Trophoblast cell (in vitro differentiated cells and primary cell): ENCODE measurements at regions not wholly inside any gene's neighbourhood (a gene's known extent, or its start where the extent isn't known, plus 50 kb on each side); places are given as distances from the start of the nearest gene placed in this dataset.

Experiments
- DNase-seq, 2 donors: peaks; one replicate each; pipeline ENCODE4 v3.0.0-alpha.2; 2016
- H2AFZ ChIP-seq: 2 replicates; pipeline ENCODE4 v1.6.1; 2013; ENCODE audit warnings: low read length, moderate library complexity, mild to moderate bottlenecking; ENCODE audit not compliant: insufficient read depth, poor library complexity
- H2AK5ac ChIP-seq: 2 replicates; pipeline ENCODE4 v1.6.1; 2013; ENCODE audit warnings: mild to moderate bottlenecking, low read length
- H2BK120ac ChIP-seq: 2 replicates; pipeline ENCODE4 v1.6.1; 2013; ENCODE audit warnings: low read length, mild to moderate bottlenecking, moderate library complexity; ENCODE audit not compliant: insufficient read depth, poor library complexity
- H2BK12ac ChIP-seq: 2 replicates; pipeline ENCODE4 v1.6.1; 2013; ENCODE audit warnings: mild to moderate bottlenecking, low read length, moderate library complexity
- H2BK5ac ChIP-seq: 2 replicates; pipeline ENCODE4 v1.6.1; 2013; ENCODE audit warnings: low read length, low read depth, moderate library complexity, mild to moderate bottlenecking; ENCODE audit not compliant: poor library complexity
- H3K14ac ChIP-seq: 2 replicates; pipeline ENCODE4 v1.6.1; 2013; ENCODE audit warnings: mild to moderate bottlenecking, low read length
- H3K18ac ChIP-seq: 2 replicates; pipeline ENCODE4 v1.6.1; 2013; ENCODE audit warnings: mild to moderate bottlenecking, low read length
- H3K23ac ChIP-seq: 2 replicates; pipeline ENCODE4 v1.6.1; 2013; ENCODE audit warnings: low read length
- H3K27ac ChIP-seq: 2 replicates; pipeline ENCODE4 v1.5.1; 2013; ENCODE audit warnings: low read depth, mild to moderate bottlenecking, inconsistent platforms, low read length, moderate library complexity
- H3K27me3 ChIP-seq: 2 replicates; pipeline ENCODE4 v1.6.1; 2013; ENCODE audit warnings: inconsistent platforms, mild to moderate bottlenecking, low read length, moderate library complexity; ENCODE audit not compliant: insufficient read depth
- H3K36me3 ChIP-seq, 2 experiments: 1 replicate in 1 of 2; 2 replicates in 1 of 2; pipeline ENCODE4 v1.6.1; 2013; ENCODE audit warnings: low read length in 2 of 2, mild to moderate bottlenecking in 2 of 2, moderate library complexity in 1 of 2; ENCODE audit not compliant: insufficient read depth in 2 of 2, control insufficient read depth in 1 of 2
- H3K4ac ChIP-seq: 2 replicates; pipeline ENCODE4 v1.6.1; 2013; ENCODE audit warnings: low read depth, mild to moderate bottlenecking, low read length, moderate library complexity
- H3K4me1 ChIP-seq, 2 experiments: 1 replicate in 1 of 2; 2 replicates in 1 of 2; pipeline ENCODE4 v1.6.1; 2013; ENCODE audit warnings: low read length in 2 of 2, mild to moderate bottlenecking in 2 of 2, moderate library complexity in 1 of 2; ENCODE audit not compliant: insufficient read depth in 2 of 2, control insufficient read depth in 1 of 2
- H3K4me2 ChIP-seq: 2 replicates; pipeline ENCODE4 v1.6.1; 2013; ENCODE audit warnings: inconsistent platforms, mild to moderate bottlenecking, low read length, moderate library complexity
- H3K4me3 ChIP-seq: 2 replicates; pipeline ENCODE4 v1.5.1; 2013; ENCODE audit warnings: mild to moderate bottlenecking, low read depth, low read length, inconsistent platforms
- H3K79me1 ChIP-seq: one replicate; pipeline ENCODE4 v1.6.1; 2013; ENCODE audit warnings: low read length
- H3K79me2 ChIP-seq: 2 replicates; pipeline ENCODE4 v1.6.1; 2013; ENCODE audit warnings: low read length, mild to moderate bottlenecking; ENCODE audit not compliant: control insufficient read depth, insufficient read depth, poor library complexity
- H3K9ac ChIP-seq: 2 replicates; pipeline ENCODE4 v1.6.1; 2013; ENCODE audit warnings: mild to moderate bottlenecking, low read length
- H3K9me3 ChIP-seq: 2 replicates; pipeline ENCODE4 v1.6.1; 2013; ENCODE audit warnings: low read depth, mild to moderate bottlenecking, control low read depth, inconsistent platforms, low read length; ENCODE audit not compliant: insufficient read depth
- H4K12ac ChIP-seq: 2 replicates; pipeline ENCODE4 v1.6.1; 2013; ENCODE audit warnings: low read depth, mild to moderate bottlenecking, low read length, moderate library complexity
- H4K8ac ChIP-seq: 2 replicates; pipeline ENCODE4 v1.6.1; 2013; ENCODE audit warnings: low read depth, mild to moderate bottlenecking, low read length, moderate library complexity
- H4K91ac ChIP-seq: one replicate; pipeline ENCODE4 v1.6.1; 2013; ENCODE audit warnings: low read depth, mild to moderate bottlenecking, low read length, moderate library complexity
- WGBS: extraction: QIAGEN DNeasy Blood & Tissue Kit; methylation state at CpG from one replicate; pipeline ENCODE4 v1.1.7; 2013; ENCODE audit warnings: missing lambda C conversion rate; ENCODE audit not compliant: insufficient read length, insufficient coverage; ENCODE audit errors: extremely low coverage; 5-methylcytosine and 5-hydroxymethylcytosine counted together

GRCh38 chr1:96355521-96355920 lies 366.1 kb upstream of the PTBP2 start:
- H3K27ac ChIP-seq = no peak overlapping the region
- peaks cover 1% of the 10 kb centered on the region for H3K79me2 ChIP-seq
- no CpG with 5 or more reads among the region's 6 CpGs for WGBS
- H4K12ac ChIP-seq = no peak overlapping the region
- no peak overlapping the region for H3K4me2 ChIP-seq
- no peaks in the 10 kb centered on the region for H3K9me3 ChIP-seq
- no peaks in the 10 kb centered on the region for H3K4me1 ChIP-seq
- H3K79me1 ChIP-seq = no peaks in the 10 kb centered on the region
- no peak overlapping the region for H3K4me3 ChIP-seq
- H2BK12ac ChIP-seq = no peak overlapping the region
- no peak overlapping the region for H3K14ac ChIP-seq
- DNase-seq = no peak
- H2AFZ ChIP-seq = no peak overlapping the region
- no peak overlapping the region for H3K18ac ChIP-seq
- no peak overlapping the region for H4K8ac ChIP-seq
- H2BK120ac ChIP-seq = no peak overlapping the region
- no peak overlapping the region for H3K9ac ChIP-seq
- no peak overlapping the region for H4K91ac ChIP-seq
- H3K23ac ChIP-seq = no peak overlapping the region
- no peak overlapping the region for H2AK5ac ChIP-seq
- no peak overlapping the region for H3K4ac ChIP-seq
- no peaks in the 10 kb centered on the region for H3K36me3 ChIP-seq
- no peaks in the 10 kb centered on the region for H3K27me3 ChIP-seq
- H2BK5ac ChIP-seq = no peak overlapping the region

GRCh38 chr1:96355961-96356360 lies 365.6 kb upstream of the PTBP2 start:
- Histone ChIP-seq H2BK12ac (no peak overlapping the region), H2AFZ (no peak overlapping the region), H3K27ac (no peak overlapping the region), H3K36me3 (no peaks in the 10 kb centered on the region), H4K91ac (no peak overlapping the region), H3K4ac (no peak overlapping the region), H2BK5ac (no peak overlapping the region), H3K9me3 (no peaks in the 10 kb centered on the region), H3K18ac (no peak overlapping the region), H3K23ac (no peak overlapping the region), H3K9ac (no peak overlapping the region), H3K27me3 (no peaks in the 10 kb centered on the region), H2BK120ac (no peak overlapping the region), H2AK5ac (no peak overlapping the region), H3K4me3 (no peak overlapping the region), H3K79me2 (peaks cover 1% of the 10 kb centered on the region), H3K4me2 (no peak overlapping the region), H3K4me1 (no peaks in the 10 kb centered on the region), H4K8ac (no peak overlapping the region), H3K14ac (no peak overlapping the region), H3K79me1 (no peaks in the 10 kb centered on the region), H4K12ac (no peak overlapping the region)
- WGBS = no CpG with 5 or more reads among the region's 2 CpGs
- no peak for DNase-seq

GRCh38 chr1:96357141-96357765 lies 364.3 kb upstream of the PTBP2 start:
- no peak overlapping the region for H3K27ac ChIP-seq
- no peak overlapping the region for H3K9ac ChIP-seq
- no peak overlapping the region for H2AFZ ChIP-seq
- no peaks in the 10 kb centered on the region for H3K36me3 ChIP-seq
- no peaks in the 10 kb centered on the region for H3K4me1 ChIP-seq
- no CpG with 5 or more reads among the region's 2 CpGs for WGBS
- H2BK120ac ChIP-seq = no peak overlapping the region
- no peak overlapping the region for H2BK5ac ChIP-seq
- peaks cover 1% of the 10 kb centered on the region for H3K79me2 ChIP-seq
- no peak overlapping the region for H4K12ac ChIP-seq
- H3K79me1 ChIP-seq = no peaks in the 10 kb centered on the region
- H4K91ac ChIP-seq = no peak overlapping the region
- no peak overlapping the region for H3K4ac ChIP-seq
- no peak overlapping the region for H3K4me2 ChIP-seq
- H2BK12ac ChIP-seq = no peak overlapping the region
- no peaks in the 10 kb centered on the region for H3K9me3 ChIP-seq
- no peaks in the 10 kb centered on the region for H3K27me3 ChIP-seq
- no peak overlapping the region for H4K8ac ChIP-seq
- H3K18ac ChIP-seq = no peak overlapping the region
- no peak overlapping the region for H3K14ac ChIP-seq
- H3K23ac ChIP-seq = no peak overlapping the region
- DNase-seq = no peak
- H3K4me3 ChIP-seq = no peak overlapping the region
- H2AK5ac ChIP-seq = no peak overlapping the region

- Histone ChIP-seq H2BK120ac (no peak overlapping the region), H3K27ac (no peak overlapping the region), H3K79me1 (no peaks in the 10 kb centered on the region), H3K9ac (no peak overlapping the region), H4K12ac (no peak overlapping the region), H3K4me1 (no peaks in the 10 kb centered on the region), H4K8ac (no peak overlapping the region), H2AK5ac (no peak overlapping the region), H3K18ac (no peak overlapping the region), H3K9me3 (no peaks in the 10 kb centered on the region), H3K4me2 (no peak overlapping the region), H3K79me2 (no peaks in the 10 kb centered on the region), H3K14ac (no peak overlapping the region), H3K27me3 (no peaks in the 10 kb centered on the region), H3K4ac (no peak overlapping the region), H2BK5ac (no peak overlapping the region), H3K23ac (no peak overlapping the region), H2AFZ (no peak overlapping the region), H2BK12ac (no peak overlapping the region), H3K4me3 (no peak overlapping the region), H4K91ac (no peak overlapping the region), H3K36me3 (no peaks in the 10 kb centered on the region)
- no CpG with 5 or more reads among the region's 3 CpGs for WGBS
- DNase-seq = no peak
Observed at GRCh38 chr1:96358057-96358456, 363.5 kb upstream of the PTBP2 start.
